ENCODE measurements at regions not wholly inside any gene's neighbourhood (a gene's known extent, or its start where the extent isn't known, plus 50 kb on each side); places are given as distances from the start of the nearest gene placed in this dataset.
"Not testable (repeated sequence)": the region's sequence is repeated elsewhere in the genome, so short reads cannot be mapped to it uniquely, and the experiment has no call there.

DNA sequence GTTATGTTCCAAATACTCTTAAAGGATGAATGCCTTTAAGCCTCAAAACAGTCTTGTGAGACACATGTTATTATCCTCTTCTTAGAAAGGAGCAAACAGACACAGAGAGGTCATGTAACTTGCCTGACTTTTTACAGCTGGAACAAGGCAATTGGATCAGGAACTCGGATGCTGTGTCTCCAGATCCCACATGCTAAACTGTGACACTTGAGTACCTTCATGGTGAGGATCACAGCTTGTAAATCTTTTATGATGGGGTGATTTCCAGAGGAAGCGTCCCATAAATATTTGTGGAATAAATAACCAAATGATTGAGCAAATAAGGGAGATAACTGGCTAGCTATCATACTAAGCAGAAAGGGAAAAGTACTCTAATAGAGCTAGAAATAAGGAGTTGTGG, 171.2 kb downstream of the C11orf91 start:
- no peak for DNase-seq
- peaks cover 1% of the 10 kb centered on the region for H3K36me3 Mint-ChIP-seq (ENCODE audit: low read depth)
- no peaks in the 10 kb centered on the region for H3K4me1 Mint-ChIP-seq
- intact Hi-C loops (cut with micrococcal nuclease) = loop anchor here (5.0 kb wide), 1 partner anchor 167 kb away; no protein-coding TSS in a partner anchor
- ATAC-seq (ENCODE audit: low read depth) = no peak
- TF ChIP-seq, protein P1, sequence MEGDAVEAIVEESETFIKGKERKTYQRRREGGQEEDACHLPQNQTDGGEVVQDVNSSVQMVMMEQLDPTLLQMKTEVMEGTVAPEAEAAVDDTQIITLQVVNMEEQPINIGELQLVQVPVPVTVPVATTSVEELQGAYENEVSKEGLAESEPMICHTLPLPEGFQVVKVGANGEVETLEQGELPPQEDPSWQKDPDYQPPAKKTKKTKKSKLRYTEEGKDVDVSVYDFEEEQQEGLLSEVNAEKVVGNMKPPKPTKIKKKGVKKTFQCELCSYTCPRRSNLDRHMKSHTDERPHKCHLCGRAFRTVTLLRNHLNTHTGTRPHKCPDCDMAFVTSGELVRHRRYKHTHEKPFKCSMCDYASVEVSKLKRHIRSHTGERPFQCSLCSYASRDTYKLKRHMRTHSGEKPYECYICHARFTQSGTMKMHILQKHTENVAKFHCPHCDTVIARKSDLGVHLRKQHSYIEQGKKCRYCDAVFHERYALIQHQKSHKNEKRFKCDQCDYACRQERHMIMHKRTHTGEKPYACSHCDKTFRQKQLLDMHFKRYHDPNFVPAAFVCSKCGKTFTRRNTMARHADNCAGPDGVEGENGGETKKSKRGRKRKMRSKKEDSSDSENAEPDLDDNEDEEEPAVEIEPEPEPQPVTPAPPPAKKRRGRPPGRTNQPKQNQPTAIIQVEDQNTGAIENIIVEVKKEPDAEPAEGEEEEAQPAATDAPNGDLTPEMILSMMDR (IDR thresholded peaks at IDR 0.05) = no peak
- POLR2A ChIA-PET = no interaction called here
- H3K27me3 Mint-ChIP-seq = peaks cover 17% of the 10 kb centered on the region
- H3K27ac Mint-ChIP-seq = no peak overlapping the region
- peaks cover 16% of the 10 kb centered on the region for H3K9me3 Mint-ChIP-seq
- H3K4me3 Mint-ChIP-seq = no peak overlapping the region
- CTCF ChIA-PET = no interaction called here

DNA sequence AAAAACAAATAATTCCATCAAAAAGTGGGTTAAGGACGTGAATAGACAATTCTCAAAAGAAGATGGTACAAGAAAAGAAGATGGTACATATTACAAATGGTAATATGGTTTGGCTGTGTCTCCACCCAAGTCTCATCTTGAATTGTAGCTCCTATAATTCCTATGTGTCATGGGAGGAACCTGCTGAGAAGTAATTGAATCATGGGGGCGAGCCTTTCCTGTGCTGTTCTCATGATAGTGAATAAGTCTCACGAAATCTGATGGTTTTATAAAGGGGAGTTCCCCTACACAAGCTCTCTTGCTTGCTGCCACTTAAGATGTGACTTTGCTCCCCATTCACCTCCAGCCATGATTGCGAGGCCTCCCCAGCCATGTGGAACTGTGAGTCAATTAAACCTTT, 172.9 kb downstream of the C11orf91 start:
- POLR2A ChIA-PET; H3K4me1 Mint-ChIP-seq; CTCF ChIA-PET; ATAC-seq (ENCODE audit: low read depth); H3K4me3 Mint-ChIP-seq; H3K36me3 Mint-ChIP-seq (ENCODE audit: low read depth); DNase-seq; H3K27ac Mint-ChIP-seq: not testable (repeated sequence)
- Mint-ChIP-seq H3K27me3 (peaks cover 17% of the 10 kb centered on the region), H3K9me3 (peaks cover 16% of the 10 kb centered on the region)
- intact Hi-C loops (cut with micrococcal nuclease) = loop anchor here (5.0 kb wide), 1 partner anchor 165 kb away; no protein-coding TSS in a partner anchor

DNA sequence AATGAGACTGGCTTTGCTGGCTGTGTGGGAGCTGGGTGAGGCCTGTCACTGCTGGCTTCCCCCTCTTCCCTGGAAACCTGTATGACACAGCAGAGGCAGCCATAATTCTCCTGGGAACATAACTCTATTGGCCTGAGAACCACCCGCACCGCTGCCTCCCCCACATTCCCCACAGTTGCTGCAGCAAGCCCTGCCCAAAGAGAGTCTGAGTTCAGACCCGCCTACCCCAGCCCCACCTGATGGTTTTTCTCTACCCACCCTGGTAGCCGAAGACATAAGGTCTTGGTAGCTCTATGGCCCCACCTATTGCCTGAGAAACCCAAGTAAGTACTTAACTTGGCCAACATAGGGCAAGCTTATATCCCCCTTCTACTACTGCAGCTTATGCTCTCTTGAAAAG, 174.8 kb downstream of the C11orf91 start:
- no peak for DNase-seq
- Mint-ChIP-seq H3K9me3 (peaks cover 16% of the 10 kb centered on the region), H3K4me3 (no peak overlapping the region), H3K27ac (no peak overlapping the region), H3K4me1 (no peaks in the 10 kb centered on the region), H3K36me3 (ENCODE audit: low read depth) (peaks cover 1% of the 10 kb centered on the region), H3K27me3 (peaks cover 17% of the 10 kb centered on the region)
- no peak for ATAC-seq (ENCODE audit: low read depth)
- ChIA-PET POLR2A (interaction anchor here (0.6 kb wide), 1 partner anchor 229 kb away, joined by 4 read pairs; no protein-coding TSS in a partner anchor), CTCF (interaction anchor here (1.0 kb wide), 1 partner anchor 164 kb away, joined by 3 read pairs; no protein-coding TSS in a partner anchor)
- TF ChIP-seq, protein P1 (IDR thresholded peaks at IDR 0.05) = no peak
- intact Hi-C loops (cut with micrococcal nuclease) = loop anchor here (5.0 kb wide), 1 partner anchor 163 kb away; no protein-coding TSS in a partner anchor

DNA sequence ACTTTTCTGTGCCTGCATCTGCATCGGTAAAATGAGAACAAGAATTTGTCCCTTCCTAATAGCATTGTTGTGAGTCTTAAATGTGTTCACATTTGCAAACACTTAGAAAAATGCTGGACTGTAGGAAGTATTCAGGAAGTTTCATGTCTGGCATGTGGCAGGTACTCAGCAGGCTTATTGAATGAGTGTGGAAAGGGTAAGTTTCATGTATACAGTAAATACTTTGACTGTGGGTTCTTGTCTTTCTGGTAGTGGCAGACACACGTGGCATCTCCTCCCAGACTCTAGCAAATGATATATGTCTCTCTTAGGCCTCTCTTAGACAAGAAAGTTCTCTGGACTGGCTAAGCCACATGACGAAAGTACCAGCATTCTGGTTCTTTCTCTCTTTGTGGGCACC, 179.2 kb downstream of the C11orf91 start:
- intact Hi-C loops (cut with micrococcal nuclease) = no loop called here
- Mint-ChIP-seq H3K9me3 (peaks cover 3% of the 10 kb centered on the region), H3K27ac (no peak overlapping the region), H3K27me3 (peaks cover 10% of the 10 kb centered on the region), H3K36me3 (ENCODE audit: low read depth) (no peaks in the 10 kb centered on the region), H3K4me3 (no peak overlapping the region), H3K4me1 (no peaks in the 10 kb centered on the region)
- TF ChIP-seq, protein P1 (IDR thresholded peaks at IDR 0.05) = no peak
- ChIA-PET CTCF (no interaction called here), POLR2A (no interaction called here)
- ATAC-seq (ENCODE audit: low read depth) (no peak), DNase-seq (no peak)

DNA sequence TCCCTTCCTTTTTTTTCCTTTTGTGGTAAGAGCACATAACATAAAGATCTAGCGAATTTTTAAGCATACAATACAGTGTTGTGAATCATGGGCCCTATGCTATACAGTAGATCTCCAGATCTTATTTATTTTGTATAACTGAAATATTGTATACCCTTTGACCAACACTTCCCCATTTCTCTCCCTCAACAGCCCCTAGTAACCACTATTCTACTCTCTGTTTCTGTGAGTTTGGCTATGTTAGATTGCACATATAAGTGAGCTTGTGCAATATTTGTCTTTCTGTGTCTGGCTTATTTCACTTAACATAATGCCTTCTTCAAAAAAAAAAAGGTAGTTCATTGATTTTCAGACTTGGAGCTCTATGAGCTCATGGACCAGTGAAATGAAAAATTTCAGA, 180.5 kb downstream of the C11orf91 start:
- intact Hi-C loops (cut with micrococcal nuclease) = no loop called here
- no peaks in the 10 kb centered on the region for H3K9me3 Mint-ChIP-seq
- CTCF ChIA-PET = interaction anchor here (0.6 kb wide), 1 partner anchor 11 kb away, joined by 3 read pairs; no protein-coding TSS in a partner anchor
- POLR2A ChIA-PET = no interaction called here
- no peak overlapping the region for H3K4me3 Mint-ChIP-seq
- DNase-seq = no peak
- TF ChIP-seq, protein P1 (IDR thresholded peaks at IDR 0.05) = no peak
- no peak overlapping the region for H3K27ac Mint-ChIP-seq
- ATAC-seq (ENCODE audit: low read depth) = no peak
- no peaks in the 10 kb centered on the region for H3K4me1 Mint-ChIP-seq
- H3K27me3 Mint-ChIP-seq = peaks cover 10% of the 10 kb centered on the region
- H3K36me3 Mint-ChIP-seq (ENCODE audit: low read depth) = no peaks in the 10 kb centered on the region

DNA sequence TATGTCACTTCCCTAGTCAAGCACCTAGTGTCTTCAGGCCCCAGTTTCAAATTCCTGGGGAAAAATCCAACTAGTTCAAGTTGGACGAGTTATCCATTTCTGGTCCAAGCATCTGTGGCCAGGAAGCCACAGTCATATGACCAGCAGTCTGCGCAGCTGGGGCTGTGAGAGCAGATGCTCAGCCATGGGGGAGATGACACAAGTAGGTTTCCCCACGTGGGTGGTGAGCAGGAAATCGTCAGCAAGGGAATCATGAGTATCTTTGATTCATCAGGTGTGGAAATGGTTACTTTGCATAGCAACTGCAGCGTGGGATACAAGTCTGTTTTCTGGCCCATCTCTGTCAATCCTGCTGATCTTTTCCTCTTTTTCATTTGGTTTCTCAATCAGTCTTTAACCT, 185.3 kb downstream of the C11orf91 start:
- ChIA-PET POLR2A (no interaction called here), CTCF (no interaction called here)
- Mint-ChIP-seq H3K27ac (no peak overlapping the region), H3K36me3 (ENCODE audit: low read depth) (no peaks in the 10 kb centered on the region), H3K4me3 (no peak overlapping the region), H3K4me1 (no peaks in the 10 kb centered on the region), H3K27me3 (peaks cover 13% of the 10 kb centered on the region), H3K9me3 (no peaks in the 10 kb centered on the region)
- intact Hi-C loops (cut with micrococcal nuclease) = no loop called here
- no peak for DNase-seq
- TF ChIP-seq, protein P1 (IDR thresholded peaks at IDR 0.05) = no peak
- ATAC-seq (ENCODE audit: low read depth) = no peak

All from activated B cell treated with CpG ODN at 0.5 μM for 24 hours (primary cell).